GM18909 (cell line): ENCODE measurements at regions not wholly inside any gene's neighbourhood (a gene's known extent, or its start where the extent isn't known, plus 50 kb on each side); places are given as distances from the start of the nearest gene placed in this dataset.

Experiments
- ATAC-seq: cut with Tn5 transposase; IDR thresholded peaks from one replicate; pipeline ENCODE4 v1.9.1; 2021; ENCODE audit warnings: mild to moderate bottlenecking; ENCODE audit not compliant: unreplicated experiment, poor library complexity

DNA sequence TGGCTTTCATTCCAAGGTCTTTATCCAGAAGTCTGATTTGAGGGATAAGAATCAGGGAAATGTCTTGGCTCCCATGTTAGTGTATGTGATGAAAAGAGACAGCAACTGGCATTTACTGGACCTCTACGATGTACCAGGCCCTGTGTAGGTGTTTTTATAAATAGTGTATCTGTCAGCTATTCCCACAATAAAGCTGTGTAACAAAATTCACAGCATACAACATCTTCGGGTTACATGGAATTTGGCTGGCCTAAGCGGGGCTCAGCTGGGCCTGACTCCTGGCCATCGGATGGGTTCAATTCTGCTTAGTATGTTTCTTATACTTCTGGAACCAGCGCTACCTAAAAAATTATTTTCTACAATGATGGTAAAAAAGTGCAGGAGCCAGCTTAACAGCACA, 128.2 kb downstream of the SNX5 start:
- no peak for ATAC-seq

DNA sequence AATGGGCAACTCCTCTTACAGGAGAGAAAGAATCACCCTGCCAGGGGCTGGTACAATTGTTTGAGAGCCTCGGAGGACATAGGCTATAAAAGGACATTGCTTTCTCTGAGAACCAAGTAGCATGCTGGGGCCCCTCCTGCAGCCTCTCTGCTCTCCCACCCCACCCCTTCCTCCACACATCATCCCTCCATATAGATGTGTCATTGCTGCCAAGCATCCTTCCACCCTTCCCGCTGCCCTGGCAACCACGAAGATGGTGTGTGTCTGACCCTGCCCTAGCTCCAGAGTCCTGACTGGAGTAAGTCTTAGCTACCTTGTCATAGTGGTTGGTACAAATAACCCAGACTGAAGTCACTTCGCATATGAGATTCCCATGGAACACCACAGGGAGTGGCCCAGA, 129.7 kb downstream of the SNX5 start:
- ATAC-seq: no peak

DNA sequence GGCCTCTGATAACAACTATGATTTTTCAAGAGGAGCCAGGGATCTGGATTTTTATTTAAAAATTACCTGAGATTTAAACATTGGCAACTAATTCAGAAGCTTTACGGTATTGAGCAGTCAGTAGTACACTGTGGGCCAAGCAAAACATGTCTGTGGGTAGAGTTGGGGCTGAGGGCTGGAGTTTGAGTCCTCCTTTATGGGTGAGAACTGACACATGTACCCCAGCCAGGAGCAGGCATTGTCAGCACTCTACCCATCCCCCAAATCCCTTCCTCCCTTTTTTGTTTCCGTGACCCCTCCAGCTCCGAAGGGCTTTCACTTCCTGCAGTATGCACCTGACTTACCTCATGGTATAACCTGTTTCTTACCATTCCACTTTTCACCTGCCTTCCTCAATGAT, 131.4 kb downstream of the SNX5 start:
- ATAC-seq: no peak

DNA sequence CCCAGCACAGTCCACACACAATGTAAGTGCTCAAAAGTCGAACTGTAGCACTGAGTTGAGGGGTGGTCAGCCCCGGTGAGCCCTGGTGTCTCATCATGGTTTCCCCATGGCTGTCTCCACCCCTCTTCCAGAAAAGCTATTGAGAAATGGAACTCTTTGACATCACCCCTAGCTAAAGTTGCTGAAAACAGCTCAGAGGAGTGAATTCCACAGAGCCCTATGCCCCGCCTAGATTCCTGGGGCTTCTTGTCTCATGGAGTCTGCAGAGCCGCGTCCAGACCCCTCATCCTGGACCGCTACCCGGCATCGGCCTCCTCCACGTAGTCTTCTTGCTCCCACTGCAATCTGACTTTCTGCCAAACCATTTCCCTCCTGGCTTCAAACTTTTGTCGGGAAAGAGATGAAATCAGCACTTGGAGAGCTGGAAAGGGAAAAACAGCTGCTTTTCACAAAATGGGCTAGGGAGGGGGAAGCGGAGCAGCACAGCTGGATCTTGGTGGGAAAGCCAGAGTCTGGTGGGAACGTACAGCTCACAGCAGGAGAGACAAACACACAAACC, 132.2 kb downstream of the SNX5 start:
- ATAC-seq: no peak

DNA sequence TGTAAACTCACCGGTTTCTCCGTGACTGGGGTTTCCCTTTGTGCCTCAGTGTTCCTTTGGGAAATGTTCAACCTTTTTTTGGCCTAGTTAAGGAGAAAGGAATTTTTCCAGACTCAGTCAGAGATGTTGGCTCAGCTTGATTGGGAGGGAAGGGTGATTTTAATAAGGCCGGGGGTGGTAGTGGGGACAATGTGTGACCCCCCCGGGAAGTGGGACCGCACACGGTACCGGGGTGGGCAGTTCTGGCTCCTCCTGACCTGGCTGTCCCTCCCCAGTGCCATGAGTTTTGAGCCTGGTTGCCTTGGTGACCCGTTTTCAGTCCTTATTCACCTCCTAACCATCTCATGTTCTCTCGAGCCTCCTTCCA, 132.7 kb downstream of the SNX5 start:
- ATAC-seq: no peak

DNA sequence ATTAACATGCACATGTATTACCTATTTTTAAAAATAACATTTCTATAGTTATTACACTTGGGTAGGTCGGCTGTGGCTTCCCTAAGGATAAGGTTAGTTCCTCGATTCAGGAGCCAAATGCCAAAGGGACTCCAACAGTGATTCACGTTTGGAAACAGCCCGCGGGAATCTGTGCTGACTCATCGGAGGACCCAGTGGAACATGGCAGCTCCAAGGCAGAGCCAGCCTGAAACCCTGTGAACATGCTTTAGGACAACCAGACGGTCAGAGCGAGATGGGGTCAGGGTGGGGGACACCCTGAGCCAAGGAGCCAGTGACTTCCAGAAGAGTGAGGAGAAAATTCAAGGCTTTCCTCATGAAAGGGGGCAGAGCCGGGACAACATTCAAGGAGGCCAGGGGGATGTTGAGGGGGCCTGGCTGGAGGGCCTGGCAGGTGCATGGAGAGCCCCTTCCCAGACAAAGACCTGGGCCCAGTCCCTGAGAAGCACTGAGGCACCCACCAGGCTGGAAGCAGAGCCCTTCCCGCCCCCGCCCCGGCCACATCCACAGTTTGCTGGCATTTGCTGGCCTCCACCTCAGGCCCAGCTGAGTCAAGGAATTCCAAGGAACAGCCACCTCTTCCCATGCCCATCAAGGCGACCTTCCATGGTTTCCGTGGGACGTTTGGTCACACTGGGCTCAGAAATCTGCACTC, 133.2 kb downstream of the SNX5 start:
- ATAC-seq: no peak

DNA sequence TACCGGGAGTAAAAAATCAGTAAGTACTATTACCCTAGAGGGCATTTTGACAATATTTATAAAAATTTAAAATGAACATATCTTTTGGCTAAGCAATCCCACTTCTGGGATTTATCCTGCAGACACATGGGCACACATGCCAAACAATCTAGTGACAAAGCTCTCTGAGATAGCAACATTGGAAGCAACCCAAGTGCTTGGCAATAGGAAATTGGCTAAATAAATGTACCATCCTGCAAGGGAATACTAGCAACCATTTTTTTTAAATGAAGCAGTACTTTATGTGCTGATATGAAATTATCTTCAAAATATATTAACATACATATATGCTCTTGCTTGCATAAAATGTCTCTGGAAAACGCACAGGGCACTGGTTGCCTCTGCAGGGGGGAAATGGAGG, 133.8 kb downstream of the SNX5 start:
- no peak for ATAC-seq

DNA sequence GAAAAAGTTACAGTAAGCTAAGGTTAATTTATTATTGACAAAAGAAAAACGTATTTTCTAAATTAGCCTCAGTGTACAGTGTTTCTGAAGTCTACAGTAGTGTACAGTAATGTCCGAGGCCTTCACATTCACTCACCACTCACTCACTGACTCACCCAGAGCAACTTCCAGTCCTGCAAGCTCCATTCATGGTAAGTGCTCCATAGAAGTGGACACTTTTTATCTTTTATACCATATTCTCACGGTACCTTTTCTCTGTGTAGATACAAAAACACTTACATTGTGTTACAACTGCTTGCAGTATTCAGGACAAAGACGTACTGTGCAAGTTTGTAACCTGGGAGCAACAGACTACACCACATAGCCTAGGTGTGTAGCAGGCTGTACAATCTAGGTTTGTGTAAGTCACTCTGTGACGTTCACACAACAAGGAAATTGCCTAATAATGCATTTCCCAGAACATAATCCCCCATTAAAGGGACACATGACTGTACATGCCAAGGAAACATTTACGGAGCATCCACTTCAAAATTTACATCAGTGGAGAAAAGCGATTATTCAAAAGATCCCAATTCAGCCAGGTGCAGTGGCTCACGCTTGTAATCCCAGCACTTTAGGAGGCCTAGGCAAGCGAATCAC, 133.4 kb downstream of the BANF2 start:
- no peak for ATAC-seq

DNA sequence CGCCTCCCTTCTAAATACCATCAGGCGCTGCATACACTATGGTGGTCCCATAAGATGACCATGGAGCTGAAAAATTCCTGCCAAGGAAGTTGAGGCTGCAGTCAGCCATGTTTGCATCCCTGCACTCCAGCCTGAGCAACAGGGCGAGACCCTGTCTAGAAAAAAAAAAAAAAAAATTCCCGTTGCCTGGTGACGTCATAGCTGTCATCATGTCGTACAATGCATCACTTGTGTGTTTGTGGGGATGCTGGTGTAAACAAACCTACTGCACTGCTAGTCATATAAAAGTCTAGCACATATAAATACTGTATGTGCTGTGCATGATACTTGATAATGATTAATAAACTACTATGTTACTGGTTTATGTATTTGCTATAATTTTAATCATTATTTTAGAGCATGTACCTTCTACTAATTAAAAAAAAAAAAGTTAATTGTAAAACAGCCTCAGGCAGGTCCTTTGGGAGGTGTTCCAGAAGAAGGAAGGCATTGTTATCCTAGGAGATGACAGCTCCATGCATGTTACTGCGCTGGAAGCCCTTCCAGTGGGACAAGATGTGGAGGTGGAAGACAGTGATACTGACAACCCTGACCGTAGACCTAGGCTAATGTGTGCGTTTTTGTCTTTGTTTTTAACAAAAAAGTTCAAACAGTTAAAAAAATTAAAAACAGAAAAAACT, 132.6 kb downstream of the BANF2 start:
- no peak for ATAC-seq

DNA sequence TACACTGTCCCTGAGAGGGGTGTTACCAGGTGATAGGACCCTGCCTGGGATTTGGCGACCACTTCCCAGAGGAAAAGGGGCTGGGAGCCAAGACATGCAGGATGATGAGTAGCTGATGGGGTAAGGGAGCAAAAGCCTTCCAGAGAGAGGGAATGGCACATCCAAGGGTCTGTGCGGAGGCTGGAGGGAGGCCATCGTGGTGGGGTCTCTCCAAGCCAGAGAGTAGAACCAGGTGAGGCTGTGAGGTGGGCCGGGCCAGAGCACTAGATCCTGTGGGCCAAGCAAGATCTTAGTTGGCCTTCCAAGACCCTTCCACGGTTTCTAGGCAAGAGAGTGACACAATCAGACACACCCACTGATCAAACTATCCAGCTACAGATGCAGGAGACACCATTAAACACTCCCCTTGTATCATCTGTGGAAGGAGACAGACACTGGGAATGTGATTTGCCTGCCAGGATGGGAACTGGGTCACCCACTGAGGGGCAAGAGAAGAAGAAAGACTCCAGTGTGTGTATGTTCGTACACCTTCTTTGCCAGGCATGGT, 128.9 kb downstream of the BANF2 start:
- ATAC-seq: no peak

DNA sequence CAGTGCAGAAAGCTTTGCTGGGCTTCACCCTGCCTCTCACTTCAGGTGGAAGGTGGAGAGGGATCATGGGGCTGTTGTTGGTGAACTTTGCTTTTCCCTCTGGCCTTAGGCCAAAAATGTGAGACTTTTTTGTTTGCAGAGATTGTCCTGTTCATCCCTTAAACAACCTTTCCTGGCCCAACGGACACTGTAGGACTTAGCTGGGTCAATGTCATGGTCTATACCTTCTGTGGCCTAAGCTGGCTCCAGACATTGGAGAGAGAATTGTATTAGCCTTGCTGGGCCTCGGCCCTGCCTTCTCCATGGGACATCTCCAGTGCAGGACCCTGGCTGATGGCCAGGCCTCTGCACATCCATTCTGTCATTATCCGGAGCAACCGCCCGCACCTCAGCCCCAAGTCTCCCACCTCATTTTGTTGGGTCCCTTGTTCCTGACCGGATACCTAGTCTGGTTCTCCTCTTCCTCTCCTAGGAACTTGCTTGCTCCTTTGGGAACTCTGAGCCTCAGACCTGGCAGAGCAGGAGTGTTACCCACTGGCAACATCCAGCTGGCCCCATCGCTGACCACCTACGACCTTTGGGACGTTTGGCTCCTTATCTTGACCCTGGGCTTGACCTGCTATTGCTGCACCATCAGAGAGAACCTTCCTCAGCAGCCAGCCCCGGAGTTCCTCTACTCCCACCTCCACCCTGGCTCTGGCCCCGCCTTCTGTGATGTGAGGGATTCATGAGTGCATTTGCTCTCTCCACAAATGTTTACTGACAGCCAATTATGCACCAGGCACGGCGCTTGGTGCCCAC, 128.2 kb downstream of the BANF2 start:
- ATAC-seq: no peak

DNA sequence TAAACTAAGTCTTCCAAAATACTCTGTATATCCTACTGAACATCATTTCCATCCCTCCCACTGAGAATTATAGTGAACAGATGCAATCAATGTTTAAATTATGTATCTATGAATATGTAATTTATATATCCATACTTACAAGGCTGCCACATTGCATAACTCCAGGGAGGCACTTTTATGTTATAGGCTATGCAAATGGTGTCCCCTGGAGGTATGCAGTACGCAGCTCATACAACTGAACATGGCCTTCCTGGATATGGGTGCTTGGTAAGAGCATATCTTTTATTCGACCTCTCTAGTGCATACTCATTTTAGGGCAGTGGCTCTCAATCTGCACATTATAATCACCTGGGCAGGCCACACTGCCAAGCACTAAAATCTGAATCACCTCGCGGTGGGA, 127.3 kb downstream of the BANF2 start:
- no peak for ATAC-seq

DNA sequence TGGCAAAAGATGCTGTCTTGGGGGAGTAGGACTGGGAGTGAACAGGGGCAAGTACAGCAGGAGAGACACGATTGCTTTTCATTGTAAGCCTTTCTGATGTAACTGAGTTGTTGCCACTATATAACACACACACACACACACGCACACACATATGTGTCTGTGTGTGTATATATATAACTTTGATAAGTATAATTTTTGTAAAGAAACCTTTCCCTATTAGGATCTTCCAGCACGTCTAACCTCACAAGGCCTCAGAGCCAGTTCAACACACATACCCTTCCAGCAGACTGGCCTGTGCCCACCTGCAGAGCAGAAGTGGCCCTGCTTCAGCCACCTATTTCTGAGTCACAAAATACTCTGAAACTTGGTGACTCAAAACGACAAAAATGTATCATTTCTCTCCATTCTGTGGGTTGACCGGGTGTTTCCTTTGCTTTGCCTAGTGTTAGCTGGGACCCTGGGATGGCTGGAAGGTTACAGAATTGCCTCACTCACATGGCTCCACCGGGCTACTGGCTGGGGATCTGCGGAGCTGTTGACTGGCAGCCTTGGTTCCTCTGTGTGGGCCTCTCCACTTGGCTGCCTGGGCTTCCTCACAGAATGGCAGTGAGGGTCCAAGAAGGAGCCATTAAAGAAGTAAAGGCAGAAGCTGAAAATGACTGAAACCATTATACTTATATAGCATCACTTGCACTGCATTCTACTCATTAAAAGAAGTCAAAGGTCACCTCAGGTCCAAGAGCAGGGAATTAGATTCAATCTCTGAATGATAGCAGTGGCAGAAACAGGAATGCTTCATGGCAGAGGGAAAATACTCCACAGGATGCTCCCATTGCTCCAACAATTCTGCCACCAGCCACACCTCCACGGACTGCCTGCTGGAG, 126.4 kb downstream of the BANF2 start:
- ATAC-seq: peak; percentile 90

DNA sequence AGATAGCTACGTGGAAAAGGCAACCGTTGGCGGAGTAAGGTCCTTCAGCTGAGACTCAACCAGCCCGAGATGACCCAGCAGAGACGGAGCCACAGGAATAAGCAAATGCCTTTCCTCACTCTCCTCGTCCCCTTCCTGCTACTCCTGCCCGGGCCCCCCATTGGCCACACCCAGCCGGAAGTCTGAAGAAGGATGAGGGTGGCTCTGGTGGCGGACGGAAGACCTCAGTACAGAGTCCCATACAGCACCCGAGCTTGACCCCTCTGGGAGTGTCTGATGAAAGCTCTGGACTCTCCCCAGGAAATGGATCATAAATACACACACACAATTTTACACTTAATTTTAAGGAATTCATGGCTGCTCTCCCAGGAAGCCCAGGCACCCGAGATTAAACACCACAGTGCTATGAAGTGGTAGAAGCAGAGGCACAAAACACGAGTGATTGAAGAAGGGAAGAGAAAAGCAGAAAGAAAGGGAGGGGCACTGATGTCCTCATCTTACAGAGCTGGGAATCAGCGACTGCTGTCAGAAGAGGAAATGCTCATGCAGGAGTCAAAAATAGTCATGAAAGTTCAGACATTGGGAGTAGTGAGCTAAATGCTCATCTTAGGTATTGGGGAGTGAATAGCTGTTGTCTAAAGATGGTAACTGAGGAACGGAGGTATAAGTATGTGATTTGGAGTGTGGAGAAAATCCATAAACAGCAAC, 125.6 kb downstream of the BANF2 start:
- no peak for ATAC-seq

DNA sequence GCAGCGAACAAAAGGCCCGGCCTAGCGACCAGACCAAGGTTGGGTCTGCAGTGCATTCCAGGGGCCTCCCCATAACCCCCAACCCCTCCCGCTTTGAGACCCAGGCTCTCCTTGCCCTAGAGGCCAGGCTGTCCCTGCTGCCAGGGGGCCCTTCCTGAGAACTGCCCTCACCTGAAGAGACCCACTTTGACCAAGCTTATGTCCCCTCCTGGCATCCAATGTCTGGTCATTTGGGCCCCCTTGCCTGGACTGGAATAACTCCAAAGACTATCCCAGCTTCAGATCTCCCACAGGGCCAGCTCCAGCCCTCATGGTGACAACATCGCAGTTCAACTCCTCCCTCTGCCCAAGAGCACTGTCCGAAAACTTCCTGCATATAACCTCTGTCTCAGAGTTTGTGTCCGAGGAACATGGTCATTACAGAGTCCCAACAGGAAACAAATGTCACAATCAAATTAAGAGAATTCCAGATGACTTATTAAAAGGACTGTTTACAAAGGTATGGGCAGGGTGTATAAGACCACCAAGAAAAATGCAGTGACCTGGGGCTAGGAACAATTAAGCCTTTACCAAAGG, 125.0 kb downstream of the BANF2 start:
- no peak for ATAC-seq

DNA sequence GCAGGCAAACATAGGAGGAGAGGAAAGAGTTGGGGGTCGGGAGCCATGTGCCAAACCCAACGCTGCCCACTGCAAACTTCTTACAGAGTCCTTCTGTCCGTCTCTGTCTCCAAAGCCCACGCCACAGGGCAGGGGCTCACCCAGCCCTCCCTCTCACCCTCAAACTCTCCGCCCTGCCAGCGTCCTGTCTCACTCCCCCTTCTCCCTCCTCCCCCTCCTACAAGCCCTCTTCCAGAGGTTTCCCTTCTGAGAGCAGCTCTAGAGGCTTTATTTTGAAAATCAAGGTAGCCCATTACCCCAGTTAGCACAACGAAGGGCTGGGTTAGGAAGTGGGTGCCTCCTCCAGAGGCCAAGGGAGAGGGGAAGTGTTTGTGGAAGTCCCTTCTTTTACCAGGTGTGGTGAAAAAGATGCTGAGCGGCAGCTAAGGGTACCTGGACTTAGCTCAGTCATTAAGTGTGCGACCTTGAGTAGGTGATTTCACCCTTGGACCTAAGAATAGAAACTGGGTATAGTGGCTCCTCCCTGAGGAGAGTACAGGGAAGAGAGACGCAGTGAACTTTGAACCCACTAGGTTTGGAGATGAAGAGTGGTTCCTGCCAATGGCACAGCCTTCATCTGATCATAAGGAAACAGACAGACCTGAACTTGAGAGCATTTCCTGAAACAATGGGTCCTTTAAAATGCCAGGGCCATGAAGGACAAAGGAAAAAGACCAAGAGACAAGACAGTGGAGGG, 123.8 kb downstream of the BANF2 start:
- no peak for ATAC-seq

DNA sequence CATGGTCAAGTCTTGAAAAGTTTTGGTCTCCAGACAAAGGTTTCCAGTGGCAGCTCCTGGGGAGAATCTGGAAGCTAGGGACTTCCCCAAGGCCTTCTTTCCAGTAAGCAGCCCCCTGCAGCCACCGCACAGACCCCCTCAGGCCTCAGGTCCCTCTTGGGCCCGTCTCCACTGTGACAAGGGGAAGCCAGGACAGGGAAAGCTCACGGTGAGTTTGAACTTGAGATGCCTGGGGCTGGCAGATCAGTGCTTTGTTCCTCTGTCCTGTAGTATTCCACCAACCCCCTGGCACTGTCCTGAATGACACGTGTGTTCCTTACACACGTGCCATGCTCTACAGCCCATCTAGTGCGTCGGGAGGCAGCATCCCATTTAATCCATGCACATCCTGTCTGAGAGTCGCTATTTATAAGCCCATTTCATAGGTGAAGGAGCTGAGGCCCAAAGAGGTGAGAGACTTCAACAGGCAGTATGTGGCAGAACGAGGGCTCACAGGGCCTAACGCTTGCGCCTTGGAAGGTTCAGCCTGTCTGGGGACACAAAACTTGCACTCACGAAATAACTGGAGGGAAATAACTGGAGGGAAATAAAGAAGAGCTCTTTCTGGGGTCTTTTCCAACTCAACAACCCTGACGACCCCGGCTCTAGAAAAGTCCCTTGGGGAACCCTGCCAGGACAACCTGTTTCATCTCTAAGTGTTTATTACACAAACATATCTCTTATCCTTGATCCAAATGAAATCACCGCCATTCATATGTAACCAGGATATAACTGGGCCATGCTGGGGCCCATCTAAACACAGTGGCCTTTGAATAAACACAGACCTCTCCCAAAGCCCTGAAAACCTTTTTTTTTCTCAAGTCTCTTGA, 123.0 kb downstream of the BANF2 start:
- no peak for ATAC-seq
